Testis (tissue), 2 donors: ENCODE measurements at regions not wholly inside any gene's neighbourhood (a gene's known extent, or its start where the extent isn't known, plus 50 kb on each side); places are given as distances from the start of the nearest gene placed in this dataset.
A peak's percentile ranks its signal among the peaks of the same experiment; 100 is the strongest.

ENCODE experiments used
- DNase-seq: peaks from one replicate; pipeline ENCODE4 v3.0.0-alpha.2; 2019
- H3K27ac ChIP-seq, 2 donors: fragments of 200-600 bp; sonication (generic); one replicate each; pipeline ENCODE4 v1.5.1; 2019
- H3K27me3 ChIP-seq: fragments of 200-600 bp; sonication (generic); one replicate; pipeline ENCODE4 v1.5.1; 2019
- H3K36me3 ChIP-seq: fragments of 200-600 bp; sonication (generic); one replicate; pipeline ENCODE4 v1.5.1; 2017; ENCODE audit warnings: low read depth; ENCODE audit errors: missing control alignments
- H3K4me1 ChIP-seq: fragments of 200-600 bp; sonication (generic); one replicate; pipeline ENCODE4 v1.5.1; 2019
- H3K4me3 ChIP-seq, 2 donors: fragments of 200-600 bp; sonication (generic); one replicate each; pipeline ENCODE4 v1.5.1; 2017 to 2019
- H3K9me3 ChIP-seq: fragments of 200-600 bp; sonication (generic); one replicate; pipeline ENCODE4 v1.5.1; 2017
- POLR2A ChIP-seq: fragments of 450-650 bp; IDR thresholded peaks from one replicate; pipeline ENCODE4 v1.6.1; 2017; ENCODE audit warnings: antibody characterized with exemption, mild to moderate bottlenecking, moderate library complexity
- WGBS, 2 donors: methylation state at CpG; one replicate each; pipeline ENCODE4 v1.1.5; 2018; 5-methylcytosine and 5-hydroxymethylcytosine counted together
- intact Hi-C: fragments of 100-400 bp; cut with DNase I; formaldehyde crosslinking; loops from one replicate; pipeline ENCODE4 v1.15.1; 2023; ENCODE audit warnings: low total_unique reads
- TF ChIP-seq, protein P1 (sequence below), 3 experiments: fragments of 450-650 bp in 2 of 3; fragments of 200-600 bp in 1 of 3; sonication (generic) in 1 of 3; IDR thresholded peaks; one replicate each; pipeline ENCODE4 v1.5.1; 2016 to 2019; ENCODE audit warnings: antibody characterized with exemption in 3 of 3, mild to moderate bottlenecking in 2 of 3, moderate library complexity in 1 of 3

DNA sequence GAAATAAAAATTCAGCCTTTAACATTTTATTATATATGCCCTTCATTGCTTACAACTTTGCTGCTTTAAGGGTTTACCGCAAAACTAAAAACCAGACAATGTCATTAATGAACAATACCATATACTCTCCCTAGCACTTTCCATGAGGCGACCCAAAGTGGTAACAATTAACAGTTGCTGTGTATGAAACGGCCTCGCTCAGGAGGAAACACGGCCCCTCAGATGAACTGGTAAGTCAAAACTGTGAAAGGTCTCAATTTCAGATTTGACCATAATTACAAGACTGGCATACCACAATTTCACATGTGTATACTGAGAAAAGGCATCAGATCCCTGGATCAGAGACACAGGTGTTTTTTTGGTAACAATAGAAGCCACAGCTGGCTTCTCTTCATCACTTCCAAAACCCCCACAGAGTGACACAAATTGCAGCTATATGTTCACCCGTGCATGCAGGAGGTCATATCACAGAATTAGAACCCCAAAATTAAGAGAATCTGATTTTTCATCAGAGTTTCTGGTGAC lies 611.9 kb upstream of the ADAMTS5 start:
- no peak for DNase-seq
- 90 to 91% methylated on average over 6 of the region's 6 CpGs for WGBS, 2 donors
- H3K4me3 ChIP-seq = no peak overlapping the region
- H3K9me3 ChIP-seq = no peaks in the 10 kb centered on the region
- no peaks in the 10 kb centered on the region for H3K4me1 ChIP-seq
- intact Hi-C loops = no loop called here
- H3K27me3 ChIP-seq = no peaks in the 10 kb centered on the region
- H3K36me3 ChIP-seq = no peaks in the 10 kb centered on the region
- TF ChIP-seq POLR2A = no peak
- TF ChIP-seq, protein P1, sequence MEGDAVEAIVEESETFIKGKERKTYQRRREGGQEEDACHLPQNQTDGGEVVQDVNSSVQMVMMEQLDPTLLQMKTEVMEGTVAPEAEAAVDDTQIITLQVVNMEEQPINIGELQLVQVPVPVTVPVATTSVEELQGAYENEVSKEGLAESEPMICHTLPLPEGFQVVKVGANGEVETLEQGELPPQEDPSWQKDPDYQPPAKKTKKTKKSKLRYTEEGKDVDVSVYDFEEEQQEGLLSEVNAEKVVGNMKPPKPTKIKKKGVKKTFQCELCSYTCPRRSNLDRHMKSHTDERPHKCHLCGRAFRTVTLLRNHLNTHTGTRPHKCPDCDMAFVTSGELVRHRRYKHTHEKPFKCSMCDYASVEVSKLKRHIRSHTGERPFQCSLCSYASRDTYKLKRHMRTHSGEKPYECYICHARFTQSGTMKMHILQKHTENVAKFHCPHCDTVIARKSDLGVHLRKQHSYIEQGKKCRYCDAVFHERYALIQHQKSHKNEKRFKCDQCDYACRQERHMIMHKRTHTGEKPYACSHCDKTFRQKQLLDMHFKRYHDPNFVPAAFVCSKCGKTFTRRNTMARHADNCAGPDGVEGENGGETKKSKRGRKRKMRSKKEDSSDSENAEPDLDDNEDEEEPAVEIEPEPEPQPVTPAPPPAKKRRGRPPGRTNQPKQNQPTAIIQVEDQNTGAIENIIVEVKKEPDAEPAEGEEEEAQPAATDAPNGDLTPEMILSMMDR (IDR thresholded peaks at IDR 0.05) = no peak
- H3K27ac ChIP-seq = no peak overlapping the region

DNA sequence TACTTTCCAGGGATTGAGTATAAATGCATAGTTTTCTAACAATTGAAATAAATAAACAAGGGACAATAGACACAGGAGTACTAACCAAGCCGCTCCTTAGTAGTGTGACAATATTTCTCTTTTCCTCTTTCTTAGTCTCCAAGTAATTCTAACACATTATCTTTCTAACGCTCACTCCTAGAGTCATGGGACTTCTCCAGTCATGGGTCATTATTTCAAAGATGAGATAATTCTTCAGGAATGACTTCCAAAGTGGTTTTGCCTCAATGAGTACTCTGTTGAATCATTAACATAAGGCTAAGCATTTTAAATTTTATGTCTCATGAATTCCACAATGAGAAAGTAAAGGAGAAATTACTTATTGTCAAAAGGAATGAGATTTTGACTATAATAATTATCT lies 605.8 kb upstream of the ADAMTS5 start:
- Histone ChIP-seq H3K27me3 (no peaks in the 10 kb centered on the region), H3K27ac (no peak overlapping the region), H3K4me1 (peaks cover 5% of the 10 kb centered on the region), H3K36me3 (no peaks in the 10 kb centered on the region), H3K4me3 (no peak overlapping the region), H3K9me3 (no peaks in the 10 kb centered on the region)
- TF ChIP-seq, protein P1 (IDR thresholded peaks at IDR 0.05) = no peak
- no peak for TF ChIP-seq POLR2A
- no peak for DNase-seq
- intact Hi-C loops = no loop called here
- 86 to 89% methylated on average over 2 of the region's 2 CpGs for WGBS, 2 donors

DNA sequence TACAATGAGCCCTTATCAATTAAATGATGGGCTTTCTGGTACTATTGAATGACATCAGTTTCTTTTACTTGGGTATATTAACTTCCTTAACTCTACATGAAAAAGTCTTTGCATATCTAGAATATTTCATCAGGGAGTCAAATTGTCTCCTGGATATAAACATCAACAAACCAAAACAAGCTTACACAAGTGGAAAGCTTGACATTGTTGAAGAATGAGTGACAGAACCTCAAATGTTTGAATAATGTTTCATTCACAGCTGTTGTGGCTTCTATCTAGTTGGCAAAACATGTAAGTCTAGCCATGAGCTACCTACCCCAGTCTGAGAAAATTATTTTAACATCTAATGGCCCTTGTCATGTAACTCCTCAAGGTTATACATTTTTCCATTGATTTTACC lies 604.8 kb upstream of the ADAMTS5 start:
- no peaks in the 10 kb centered on the region for H3K36me3 ChIP-seq
- no peak overlapping the region for H3K4me3 ChIP-seq
- intact Hi-C loops = no loop called here

DNA sequence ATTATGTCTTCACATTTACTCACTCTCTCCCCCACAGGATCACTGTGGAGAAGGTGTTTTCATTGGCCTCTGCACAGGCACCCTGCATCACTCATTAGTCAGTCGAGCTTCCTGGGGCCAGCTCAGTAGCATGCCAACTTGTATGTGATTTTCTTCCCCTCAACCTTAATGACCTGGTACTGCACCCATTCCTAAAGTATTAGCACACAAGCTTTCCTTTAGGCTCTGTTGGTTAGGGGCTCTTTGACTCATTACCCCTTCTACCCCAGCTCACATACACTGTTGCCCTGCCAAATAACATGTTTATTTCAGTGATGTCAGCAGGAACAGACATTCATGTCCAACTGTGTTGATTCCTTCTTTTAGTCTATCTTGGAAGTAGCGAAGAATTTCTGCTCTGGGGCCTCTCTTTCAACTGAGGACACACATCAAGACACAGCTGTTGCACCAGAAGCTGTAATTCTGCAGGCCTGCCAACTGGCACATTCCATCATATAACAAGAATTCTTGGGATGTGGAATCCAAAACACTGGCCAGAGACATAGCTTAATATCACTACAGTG lies 603.5 kb upstream of the ADAMTS5 start:
- intact Hi-C loops = no loop called here
- no peaks in the 10 kb centered on the region for H3K9me3 ChIP-seq
- WGBS, 2 donors = 63 to 66% methylated on average over 2 of the region's 2 CpGs
- no peak for TF ChIP-seq POLR2A
- TF ChIP-seq, protein P1 (IDR thresholded peaks at IDR 0.05) = no peak
- no peaks in the 10 kb centered on the region for H3K27me3 ChIP-seq
- H3K4me3 ChIP-seq = no peak overlapping the region
- DNase-seq = peak; percentile 77
- H3K27ac ChIP-seq = no peak overlapping the region
- H3K4me1 ChIP-seq = peaks cover 5% of the 10 kb centered on the region
- no peaks in the 10 kb centered on the region for H3K36me3 ChIP-seq

More for the DNA sequence above, 604.8 kb upstream of the ADAMTS5 start:
- H3K4me1 ChIP-seq = peaks cover 5% of the 10 kb centered on the region
- H3K9me3 ChIP-seq = no peaks in the 10 kb centered on the region
- TF ChIP-seq, protein P1 (IDR thresholded peaks at IDR 0.05) = no peak
- no peak for TF ChIP-seq POLR2A
- no peaks in the 10 kb centered on the region for H3K27me3 ChIP-seq
- no peak for DNase-seq
- no peak overlapping the region for H3K27ac ChIP-seq

DNA sequence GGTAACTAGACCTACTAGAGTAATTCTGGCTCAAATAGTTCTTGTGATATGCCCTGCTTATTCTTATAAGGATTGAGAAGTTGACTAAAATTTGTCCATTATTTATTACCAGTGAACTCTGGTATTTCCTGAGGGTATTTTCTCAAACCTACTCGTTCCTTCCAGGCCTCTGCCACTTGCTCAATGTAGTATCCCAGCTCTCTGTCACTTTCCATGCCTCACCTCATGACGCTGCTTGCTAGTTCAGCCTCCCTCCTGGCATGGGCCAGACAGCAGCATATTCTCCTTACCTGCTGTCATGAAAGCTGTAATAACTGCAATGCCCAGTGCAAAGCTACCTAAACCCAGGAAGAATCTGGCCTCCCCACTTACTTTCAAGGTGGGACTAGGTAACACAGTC lies 602.9 kb upstream of the ADAMTS5 start:
- DNase-seq = no peak
- H3K36me3 ChIP-seq = no peaks in the 10 kb centered on the region
- no peak overlapping the region for H3K4me3 ChIP-seq
- peaks cover 5% of the 10 kb centered on the region for H3K4me1 ChIP-seq
- H3K27ac ChIP-seq = no peak overlapping the region
- intact Hi-C loops = no loop called here
- no peaks in the 10 kb centered on the region for H3K27me3 ChIP-seq
- TF ChIP-seq POLR2A = no peak
- WGBS, 2 donors = 72 to 84% methylated on average over 2 of the region's 2 CpGs
- H3K9me3 ChIP-seq = no peaks in the 10 kb centered on the region
